Central memory CD8-positive, alpha-beta T cell (primary cell): ENCODE measurements at regions not wholly inside any gene's neighbourhood (a gene's known extent, or its start where the extent isn't known, plus 50 kb on each side); places are given as distances from the start of the nearest gene placed in this dataset.

Source experiments
- ATAC-seq: fragments of 150-1000 bp; cut with Tn5 transposase; replicated peaks from 2 replicates; pipeline ENCODE4 v1.10.0; 2022; ENCODE audit warnings: mild to moderate bottlenecking, moderate FRiP score, moderate number of reproducible peaks; ENCODE audit not compliant: poor library complexity, severe bottlenecking; ENCODE audit errors: extremely low read depth
- DNase-seq, 2 donors: peaks; one replicate each; pipeline ENCODE4 v3.0.0; 2021; ENCODE audit warnings: low spot score in 2 of 2
- H3K27ac Mint-ChIP-seq: one replicate; pipeline ENCODE4 v1.8.0; 2022; ENCODE audit warnings: low read depth, mild to moderate bottlenecking, moderate library complexity, mixed read lengths
- H3K27me3 Mint-ChIP-seq: one replicate; pipeline ENCODE4 v1.8.0; 2022; ENCODE audit warnings: mixed read lengths
- H3K36me3 Mint-ChIP-seq: one replicate; pipeline ENCODE4 v1.8.0; 2022; ENCODE audit warnings: mild to moderate bottlenecking, moderate library complexity, mixed read lengths; ENCODE audit not compliant: insufficient read depth
- H3K4me1 Mint-ChIP-seq: one replicate; pipeline ENCODE4 v1.8.0; 2022; ENCODE audit warnings: mixed read lengths
- H3K4me3 Mint-ChIP-seq: one replicate; pipeline ENCODE4 v1.8.0; 2022; ENCODE audit warnings: mild to moderate bottlenecking, moderate library complexity, mixed read lengths
- H3K9me3 Mint-ChIP-seq: one replicate; pipeline ENCODE4 v1.8.0; 2022; ENCODE audit warnings: mixed read lengths

GRCh38 chr5:136666970-136667620 is 301.8 kb upstream of the TRPC7 start:
- no peak for DNase-seq
- no peak overlapping the region for H3K27ac Mint-ChIP-seq

GRCh38 chr5:136665331-136665730 is 300.0 kb upstream of the TRPC7 start:
- Mint-ChIP-seq H3K4me1 (no peaks in the 10 kb centered on the region), H3K4me3 (no peak overlapping the region), H3K9me3 (no peaks in the 10 kb centered on the region), H3K27me3 (peaks cover 11% of the 10 kb centered on the region), H3K27ac (no peak overlapping the region), H3K36me3 (no peaks in the 10 kb centered on the region)
- ATAC-seq: no peak
- DNase-seq: no peak

More at GRCh38 chr5:136666970-136667620, 301.8 kb upstream of the TRPC7 start:
- no peaks in the 10 kb centered on the region for H3K36me3 Mint-ChIP-seq
- H3K27me3 Mint-ChIP-seq: peaks cover 11% of the 10 kb centered on the region
- H3K9me3 Mint-ChIP-seq: no peaks in the 10 kb centered on the region
- H3K4me3 Mint-ChIP-seq: no peak overlapping the region
- no peaks in the 10 kb centered on the region for H3K4me1 Mint-ChIP-seq
- ATAC-seq: no peak

DNA sequence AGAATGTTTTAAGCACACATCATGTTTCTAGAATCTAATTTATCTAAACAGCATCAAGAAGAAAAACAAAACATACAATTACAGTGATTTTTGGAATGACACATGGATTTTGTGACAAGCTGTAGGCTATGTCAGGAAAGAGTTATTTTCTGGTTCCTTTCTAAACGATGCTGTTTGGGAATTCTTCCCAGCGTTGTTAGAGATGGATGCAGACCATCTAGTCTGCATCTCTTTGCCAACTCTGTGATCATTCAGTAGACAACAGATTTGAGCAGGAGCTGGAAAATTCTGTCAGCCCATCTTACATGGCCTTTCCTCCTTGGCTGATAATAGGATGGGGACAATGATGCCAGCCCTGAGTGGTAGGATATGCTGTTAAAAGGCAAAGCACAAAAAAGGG is 295.7 kb upstream of the TRPC7 start:
- Mint-ChIP-seq H3K4me1 (no peaks in the 10 kb centered on the region), H3K4me3 (no peak overlapping the region), H3K36me3 (no peaks in the 10 kb centered on the region), H3K27ac (no peak overlapping the region), H3K9me3 (no peaks in the 10 kb centered on the region), H3K27me3 (peaks cover 3% of the 10 kb centered on the region)
- ATAC-seq (no peak), DNase-seq (no peak)

DNA sequence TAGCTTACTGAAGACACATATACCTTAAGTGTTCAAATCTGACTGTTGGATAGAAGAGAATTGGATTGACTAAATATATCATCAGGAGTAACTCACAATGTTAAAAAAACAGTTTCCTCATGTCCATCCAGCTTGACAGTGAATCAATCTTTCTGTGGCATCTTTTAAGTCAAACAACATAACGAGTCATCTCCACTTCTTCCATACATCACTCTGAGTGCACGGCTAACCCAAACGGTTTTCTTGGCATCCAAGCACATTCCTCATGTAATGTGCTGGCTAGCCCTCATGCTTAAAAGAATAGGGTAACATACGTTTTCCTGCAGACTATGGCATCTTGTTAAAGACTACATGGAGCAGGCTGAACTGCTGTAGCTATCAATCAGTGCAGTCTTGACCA is 291.5 kb upstream of the TRPC7 start:
- peaks cover 1% of the 10 kb centered on the region for H3K9me3 Mint-ChIP-seq
- no peaks in the 10 kb centered on the region for H3K27me3 Mint-ChIP-seq
- ATAC-seq: no peak
- H3K4me1 Mint-ChIP-seq: no peaks in the 10 kb centered on the region
- DNase-seq: no peak
- no peak overlapping the region for H3K27ac Mint-ChIP-seq
- H3K4me3 Mint-ChIP-seq: no peak overlapping the region
- H3K36me3 Mint-ChIP-seq: no peaks in the 10 kb centered on the region

DNA sequence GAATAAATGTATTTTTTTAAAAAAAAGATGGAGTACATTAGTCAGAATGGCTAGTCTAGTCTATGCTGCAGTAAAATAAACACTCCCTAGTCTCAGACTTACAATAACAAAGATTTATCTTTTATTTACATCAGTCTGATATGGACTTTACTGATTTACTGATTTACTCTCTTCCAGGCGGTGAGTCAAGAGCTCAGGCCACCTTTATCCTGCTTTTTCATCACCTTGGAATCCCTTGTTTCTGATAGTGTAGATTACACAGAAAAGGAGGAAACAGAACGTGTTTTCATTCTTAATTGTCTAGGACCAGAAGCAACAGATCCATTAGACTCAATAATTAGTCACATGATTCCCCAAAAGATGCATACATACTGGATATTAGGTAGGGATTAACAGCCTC is 290.1 kb upstream of the TRPC7 start:
- Mint-ChIP-seq H3K36me3 (no peaks in the 10 kb centered on the region), H3K27ac (no peak overlapping the region), H3K4me1 (no peaks in the 10 kb centered on the region), H3K9me3 (peaks cover 5% of the 10 kb centered on the region), H3K27me3 (no peaks in the 10 kb centered on the region), H3K4me3 (no peak overlapping the region)
- ATAC-seq: no peak
- no peak for DNase-seq

DNA sequence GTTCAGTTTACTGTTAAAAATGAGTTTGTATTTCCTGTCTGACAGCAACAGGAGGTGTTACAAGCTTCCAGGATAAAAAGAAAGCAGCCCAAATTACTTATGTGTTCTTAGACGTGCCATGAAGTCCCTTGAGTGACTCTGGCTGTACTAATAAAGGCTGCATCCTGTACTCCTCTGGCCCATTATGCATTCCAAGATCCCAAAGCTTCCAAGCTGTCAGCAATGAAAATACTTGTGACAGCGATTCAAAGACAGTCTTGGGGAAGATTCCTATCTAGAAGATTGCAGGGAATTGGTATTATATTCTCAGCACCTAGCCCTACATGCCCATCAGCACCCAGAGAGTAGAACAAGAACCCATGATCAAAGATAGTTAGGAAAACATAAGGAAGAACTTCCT is 281.6 kb upstream of the TRPC7 start:
- H3K27me3 Mint-ChIP-seq: no peaks in the 10 kb centered on the region
- no peak for DNase-seq
- H3K27ac Mint-ChIP-seq: no peak overlapping the region
- no peaks in the 10 kb centered on the region for H3K4me1 Mint-ChIP-seq
- no peak overlapping the region for H3K4me3 Mint-ChIP-seq
- ATAC-seq: no peak
- no peaks in the 10 kb centered on the region for H3K36me3 Mint-ChIP-seq
- H3K9me3 Mint-ChIP-seq: peaks cover 5% of the 10 kb centered on the region

DNA sequence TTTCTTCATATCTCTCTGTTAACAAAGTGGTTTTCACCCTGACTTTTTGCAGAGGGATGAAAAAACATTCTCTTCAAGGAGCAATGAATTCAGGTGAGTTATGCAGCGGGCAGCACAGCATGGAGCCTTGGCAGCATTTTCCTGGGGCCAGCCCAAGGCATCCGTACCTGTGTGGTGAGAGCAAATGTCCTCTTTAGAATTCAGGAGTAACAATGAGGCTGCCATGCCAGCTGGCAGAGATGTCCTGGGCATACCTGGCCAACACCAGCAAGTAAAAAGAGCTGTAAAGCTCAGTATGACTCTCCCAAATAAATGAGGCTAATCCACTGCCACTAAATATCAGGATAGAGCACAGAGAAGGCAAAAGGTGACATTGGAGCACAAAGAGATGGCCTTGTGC is 277.6 kb upstream of the TRPC7 start:
- Mint-ChIP-seq H3K4me1 (no peaks in the 10 kb centered on the region), H3K4me3 (no peak overlapping the region), H3K36me3 (no peaks in the 10 kb centered on the region), H3K27me3 (no peaks in the 10 kb centered on the region), H3K9me3 (no peaks in the 10 kb centered on the region), H3K27ac (no peak overlapping the region)
- no peak for ATAC-seq
- no peak for DNase-seq

- DNase-seq: no peak
- no peaks in the 10 kb centered on the region for H3K27me3 Mint-ChIP-seq
- H3K9me3 Mint-ChIP-seq: no peaks in the 10 kb centered on the region
- no peak for ATAC-seq
- H3K36me3 Mint-ChIP-seq: no peaks in the 10 kb centered on the region
- H3K27ac Mint-ChIP-seq: no peak overlapping the region
- H3K4me1 Mint-ChIP-seq: no peaks in the 10 kb centered on the region
- no peak overlapping the region for H3K4me3 Mint-ChIP-seq
Measured at GRCh38 chr5:136639616-136640015, 274.3 kb upstream of the TRPC7 start.

GRCh38 chr5:136638084-136638483 is 272.7 kb upstream of the TRPC7 start:
- DNase-seq (no peak), ATAC-seq (no peak)
- no peak overlapping the region for H3K4me3 Mint-ChIP-seq
- no peaks in the 10 kb centered on the region for H3K27me3 Mint-ChIP-seq
- no peaks in the 10 kb centered on the region for H3K4me1 Mint-ChIP-seq
- no peaks in the 10 kb centered on the region for H3K9me3 Mint-ChIP-seq
- H3K36me3 Mint-ChIP-seq: no peaks in the 10 kb centered on the region
- no peak overlapping the region for H3K27ac Mint-ChIP-seq

- no peaks in the 10 kb centered on the region for H3K36me3 Mint-ChIP-seq
- no peak for ATAC-seq
- no peak overlapping the region for H3K27ac Mint-ChIP-seq
- no peaks in the 10 kb centered on the region for H3K9me3 Mint-ChIP-seq
- no peaks in the 10 kb centered on the region for H3K27me3 Mint-ChIP-seq
- H3K4me3 Mint-ChIP-seq: no peak overlapping the region
- no peaks in the 10 kb centered on the region for H3K4me1 Mint-ChIP-seq
- DNase-seq: no peak
Measured at GRCh38 chr5:136636001-136636400, 270.7 kb upstream of the TRPC7 start.

- Mint-ChIP-seq H3K36me3 (no peaks in the 10 kb centered on the region), H3K4me1 (no peaks in the 10 kb centered on the region), H3K9me3 (no peaks in the 10 kb centered on the region), H3K27ac (no peak overlapping the region), H3K27me3 (no peaks in the 10 kb centered on the region), H3K4me3 (no peak overlapping the region)
- ATAC-seq (no peak), DNase-seq (no peak)
Measured at GRCh38 chr5:136631186-136631585, 265.8 kb upstream of the TRPC7 start.

GRCh38 chr5:136629125-136629792 is 263.9 kb upstream of the TRPC7 start:
- ATAC-seq: no peak
- H3K27me3 Mint-ChIP-seq: no peaks in the 10 kb centered on the region
- no peaks in the 10 kb centered on the region for H3K36me3 Mint-ChIP-seq
- H3K4me3 Mint-ChIP-seq: no peak overlapping the region
- no peaks in the 10 kb centered on the region for H3K4me1 Mint-ChIP-seq
- DNase-seq: no peak
- H3K27ac Mint-ChIP-seq: no peak overlapping the region
- H3K9me3 Mint-ChIP-seq: no peaks in the 10 kb centered on the region

DNA sequence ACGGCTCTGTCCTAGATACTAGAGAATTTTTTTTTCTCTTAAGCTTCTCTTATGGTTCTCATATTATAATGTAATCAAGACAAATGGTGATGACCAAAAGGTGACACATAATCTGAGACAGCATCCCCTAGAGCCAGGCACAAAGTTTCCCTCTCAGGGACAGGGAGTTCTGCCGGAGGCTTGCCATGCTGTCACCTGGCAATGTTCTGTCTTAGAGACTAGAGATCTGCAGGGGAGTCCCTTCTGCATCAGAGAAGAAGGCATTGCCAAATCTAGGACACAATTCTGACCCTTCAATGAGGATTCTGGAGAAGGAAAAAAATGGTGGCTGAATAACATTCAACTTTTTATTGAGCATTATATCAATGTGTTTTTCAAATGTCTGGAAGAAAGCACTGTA is 261.2 kb upstream of the TRPC7 start:
- DNase-seq (no peak), ATAC-seq (no peak)
- Mint-ChIP-seq H3K27ac (no peak overlapping the region), H3K4me1 (peaks cover 4% of the 10 kb centered on the region), H3K27me3 (no peaks in the 10 kb centered on the region), H3K36me3 (no peaks in the 10 kb centered on the region), H3K4me3 (no peak overlapping the region), H3K9me3 (no peaks in the 10 kb centered on the region)
